HEK293 (cell line): ENCODE measurements at regions not wholly inside any gene's neighbourhood (a gene's known extent, or its start where the extent isn't known, plus 50 kb on each side); places are given as distances from the start of the nearest gene placed in this dataset.

Experiments
- GLIS2 ChIP-seq: fragments of 450-650 bp; formaldehyde crosslinking; IDR thresholded peaks from 2 replicates; pipeline ENCODE4 v1.5.1; 2016; ENCODE audit warnings: missing biosample characterization, missing genetic modification characterization
- OSR2 ChIP-seq: fragments of 450-650 bp; formaldehyde crosslinking; IDR thresholded peaks from 2 replicates; pipeline ENCODE4 v1.5.1; 2016; ENCODE audit warnings: missing biosample characterization, missing genetic modification characterization
- SETDB1 ChIP-seq: IDR thresholded peaks from one replicate; pipeline ENCODE4 v1.6.1; 2017; ENCODE audit warnings: mild to moderate bottlenecking, low read length, moderate library complexity, mixed read lengths; ENCODE audit not compliant: insufficient read length
- ZNF654 ChIP-seq: fragments of 450-650 bp; formaldehyde crosslinking; IDR thresholded peaks from 2 replicates; pipeline ENCODE4 v1.5.1; 2016; ENCODE audit warnings: low read depth, missing biosample characterization, missing genetic modification characterization
- ZNF830 ChIP-seq: fragments of 450-650 bp; IDR thresholded peaks from 2 replicates; pipeline ENCODE4 v1.5.0; 2018; ENCODE audit warnings: missing biosample characterization, missing genetic modification characterization, low read depth, mild to moderate bottlenecking, moderate library complexity
- TF ChIP-seq, protein P1 (sequence below): fragments of 450-650 bp; formaldehyde crosslinking; IDR thresholded peaks from 2 replicates; pipeline ENCODE4 v1.5.1; 2016; ENCODE audit warnings: missing biosample characterization, missing genetic modification characterization
- TF ChIP-seq, protein P2 (sequence below): fragments of 450-650 bp; formaldehyde crosslinking; IDR thresholded peaks from 2 replicates; pipeline ENCODE4 v1.5.1; 2016; ENCODE audit warnings: missing biosample characterization, missing genetic modification characterization
- TF ChIP-seq, protein P3 (sequence below): fragments of 450-650 bp; formaldehyde crosslinking; IDR thresholded peaks from 2 replicates; pipeline ENCODE4 v1.5.1; 2016; ENCODE audit warnings: missing biosample characterization, missing genetic modification characterization
- TF ChIP-seq, protein P4 (sequence below): sonication (generic); formaldehyde crosslinking; IDR thresholded peaks from 2 replicates; pipeline ENCODE4 v1.8.1; 2022; ENCODE audit warnings: mild to moderate bottlenecking, moderate library complexity, missing genetic modification reagents
- TF ChIP-seq, protein P5 (sequence below): fragments of 450-650 bp; formaldehyde crosslinking; optimal IDR thresholded peaks from 2 replicates; pipeline ENCODE3; 2016; ENCODE audit warnings: missing biosample characterization, mild to moderate bottlenecking, missing genetic modification characterization
- TF ChIP-seq, protein P6 (sequence below): fragments of 450-650 bp; formaldehyde crosslinking; IDR thresholded peaks from 2 replicates; pipeline ENCODE4 v1.5.1; 2016; ENCODE audit warnings: missing biosample characterization, missing genetic modification characterization

DNA sequence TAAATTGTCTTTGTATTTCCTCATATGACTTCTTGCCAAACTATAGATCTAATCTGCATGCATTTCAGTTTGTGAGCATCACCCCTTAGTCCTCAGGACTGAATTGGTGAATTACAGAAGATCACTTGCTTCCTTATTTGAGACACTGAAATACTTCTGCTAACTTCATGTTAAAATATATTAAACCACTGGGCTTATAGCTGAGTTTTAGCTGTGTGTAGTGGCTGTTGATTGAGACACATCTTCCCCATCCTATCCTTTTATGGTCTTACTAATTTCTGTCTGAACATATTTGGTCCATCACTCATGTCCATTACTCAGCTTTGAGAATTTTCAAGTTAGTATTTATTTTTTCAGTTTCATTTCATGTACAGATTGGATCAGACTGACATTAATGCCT lies 295.9 kb downstream of the PSAT1 start:
- TF ChIP-seq, protein P1, sequence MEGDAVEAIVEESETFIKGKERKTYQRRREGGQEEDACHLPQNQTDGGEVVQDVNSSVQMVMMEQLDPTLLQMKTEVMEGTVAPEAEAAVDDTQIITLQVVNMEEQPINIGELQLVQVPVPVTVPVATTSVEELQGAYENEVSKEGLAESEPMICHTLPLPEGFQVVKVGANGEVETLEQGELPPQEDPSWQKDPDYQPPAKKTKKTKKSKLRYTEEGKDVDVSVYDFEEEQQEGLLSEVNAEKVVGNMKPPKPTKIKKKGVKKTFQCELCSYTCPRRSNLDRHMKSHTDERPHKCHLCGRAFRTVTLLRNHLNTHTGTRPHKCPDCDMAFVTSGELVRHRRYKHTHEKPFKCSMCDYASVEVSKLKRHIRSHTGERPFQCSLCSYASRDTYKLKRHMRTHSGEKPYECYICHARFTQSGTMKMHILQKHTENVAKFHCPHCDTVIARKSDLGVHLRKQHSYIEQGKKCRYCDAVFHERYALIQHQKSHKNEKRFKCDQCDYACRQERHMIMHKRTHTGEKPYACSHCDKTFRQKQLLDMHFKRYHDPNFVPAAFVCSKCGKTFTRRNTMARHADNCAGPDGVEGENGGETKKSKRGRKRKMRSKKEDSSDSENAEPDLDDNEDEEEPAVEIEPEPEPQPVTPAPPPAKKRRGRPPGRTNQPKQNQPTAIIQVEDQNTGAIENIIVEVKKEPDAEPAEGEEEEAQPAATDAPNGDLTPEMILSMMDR (tag by site-specific recombination): no peak
- TF ChIP-seq, protein P2, sequence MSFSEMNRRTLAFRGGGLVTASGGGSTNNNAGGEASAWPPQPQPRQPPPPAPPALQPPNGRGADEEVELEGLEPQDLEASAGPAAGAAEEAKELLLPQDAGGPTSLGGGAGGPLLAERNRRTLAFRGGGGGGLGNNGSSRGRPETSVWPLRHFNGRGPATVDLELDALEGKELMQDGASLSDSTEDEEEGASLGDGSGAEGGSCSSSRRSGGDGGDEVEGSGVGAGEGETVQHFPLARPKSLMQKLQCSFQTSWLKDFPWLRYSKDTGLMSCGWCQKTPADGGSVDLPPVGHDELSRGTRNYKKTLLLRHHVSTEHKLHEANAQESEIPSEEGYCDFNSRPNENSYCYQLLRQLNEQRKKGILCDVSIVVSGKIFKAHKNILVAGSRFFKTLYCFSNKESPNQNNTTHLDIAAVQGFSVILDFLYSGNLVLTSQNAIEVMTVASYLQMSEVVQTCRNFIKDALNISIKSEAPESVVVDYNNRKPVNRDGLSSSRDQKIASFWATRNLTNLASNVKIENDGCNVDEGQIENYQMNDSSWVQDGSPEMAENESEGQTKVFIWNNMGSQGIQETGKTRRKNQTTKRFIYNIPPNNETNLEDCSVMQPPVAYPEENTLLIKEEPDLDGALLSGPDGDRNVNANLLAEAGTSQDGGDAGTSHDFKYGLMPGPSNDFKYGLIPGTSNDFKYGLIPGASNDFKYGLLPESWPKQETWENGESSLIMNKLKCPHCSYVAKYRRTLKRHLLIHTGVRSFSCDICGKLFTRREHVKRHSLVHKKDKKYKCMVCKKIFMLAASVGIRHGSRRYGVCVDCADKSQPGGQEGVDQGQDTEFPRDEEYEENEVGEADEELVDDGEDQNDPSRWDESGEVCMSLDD (tag by site-specific recombination): no peak
- TF ChIP-seq OSR2 (tag by site-specific recombination) (no peak), ZNF654 (tag by site-specific recombination) (no peak), ZNF830 (tag by site-specific recombination) (no peak), SETDB1 (no peak), GLIS2 (tag by site-specific recombination) (no peak)
- TF ChIP-seq, protein P3, sequence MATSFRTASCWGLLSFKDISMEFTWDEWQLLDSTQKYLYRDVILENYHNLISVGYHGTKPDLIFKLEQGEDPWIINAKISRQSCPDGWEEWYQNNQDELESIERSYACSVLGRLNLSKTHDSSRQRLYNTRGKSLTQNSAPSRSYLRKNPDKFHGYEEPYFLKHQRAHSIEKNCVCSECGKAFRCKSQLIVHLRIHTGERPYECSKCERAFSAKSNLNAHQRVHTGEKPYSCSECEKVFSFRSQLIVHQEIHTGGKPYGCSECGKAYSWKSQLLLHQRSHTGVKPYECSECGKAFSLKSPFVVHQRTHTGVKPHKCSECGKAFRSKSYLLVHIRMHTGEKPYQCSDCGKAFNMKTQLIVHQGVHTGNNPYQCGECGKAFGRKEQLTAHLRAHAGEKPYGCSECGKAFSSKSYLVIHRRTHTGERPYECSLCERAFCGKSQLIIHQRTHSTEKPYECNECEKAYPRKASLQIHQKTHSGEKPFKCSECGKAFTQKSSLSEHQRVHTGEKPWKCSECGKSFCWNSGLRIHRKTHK (tag by site-specific recombination): no peak
- TF ChIP-seq, protein P4, sequence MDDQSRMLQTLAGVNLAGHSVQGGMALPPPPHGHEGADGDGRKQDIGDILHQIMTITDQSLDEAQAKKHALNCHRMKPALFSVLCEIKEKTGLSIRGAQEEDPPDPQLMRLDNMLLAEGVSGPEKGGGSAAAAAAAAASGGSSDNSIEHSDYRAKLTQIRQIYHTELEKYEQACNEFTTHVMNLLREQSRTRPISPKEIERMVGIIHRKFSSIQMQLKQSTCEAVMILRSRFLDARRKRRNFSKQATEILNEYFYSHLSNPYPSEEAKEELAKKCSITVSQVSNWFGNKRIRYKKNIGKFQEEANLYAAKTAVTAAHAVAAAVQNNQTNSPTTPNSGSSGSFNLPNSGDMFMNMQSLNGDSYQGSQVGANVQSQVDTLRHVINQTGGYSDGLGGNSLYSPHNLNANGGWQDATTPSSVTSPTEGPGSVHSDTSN: no peak
- TF ChIP-seq, protein P5, sequence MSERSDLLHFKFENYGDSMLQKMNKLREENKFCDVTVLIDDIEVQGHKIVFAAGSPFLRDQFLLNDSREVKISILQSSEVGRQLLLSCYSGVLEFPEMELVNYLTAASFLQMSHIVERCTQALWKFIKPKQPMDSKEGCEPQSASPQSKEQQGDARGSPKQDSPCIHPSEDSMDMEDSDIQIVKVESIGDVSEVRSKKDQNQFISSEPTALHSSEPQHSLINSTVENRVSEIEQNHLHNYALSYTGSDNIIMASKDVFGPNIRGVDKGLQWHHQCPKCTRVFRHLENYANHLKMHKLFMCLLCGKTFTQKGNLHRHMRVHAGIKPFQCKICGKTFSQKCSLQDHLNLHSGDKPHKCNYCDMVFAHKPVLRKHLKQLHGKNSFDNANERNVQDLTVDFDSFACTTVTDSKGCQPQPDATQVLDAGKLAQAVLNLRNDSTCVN (tag by site-specific recombination): no peak
- TF ChIP-seq, protein P6, sequence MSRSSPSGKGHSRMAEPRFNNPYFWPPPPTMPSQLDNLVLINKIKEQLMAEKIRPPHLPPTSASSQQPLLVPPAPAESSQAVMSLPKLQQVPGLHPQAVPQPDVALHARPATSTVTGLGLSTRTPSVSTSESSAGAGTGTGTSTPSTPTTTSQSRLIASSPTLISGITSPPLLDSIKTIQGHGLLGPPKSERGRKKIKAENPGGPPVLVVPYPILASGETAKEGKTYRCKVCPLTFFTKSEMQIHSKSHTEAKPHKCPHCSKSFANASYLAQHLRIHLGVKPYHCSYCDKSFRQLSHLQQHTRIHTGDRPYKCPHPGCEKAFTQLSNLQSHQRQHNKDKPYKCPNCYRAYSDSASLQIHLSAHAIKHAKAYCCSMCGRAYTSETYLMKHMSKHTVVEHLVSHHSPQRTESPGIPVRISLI: no peak
